Astrocyte of the spinal cord (primary cell): ENCODE measurements at regions not wholly inside any gene's neighbourhood (a gene's known extent, or its start where the extent isn't known, plus 50 kb on each side); places are given as distances from the start of the nearest gene placed in this dataset.

Experiments used
- DNase-seq: peaks from one replicate; pipeline ENCODE4 v3.0.0; 2011; ENCODE audit warnings: low read depth, low spot score
- H3K4me3 ChIP-seq: 2 replicates; pipeline ENCODE4 v1.5.1; 2011; ENCODE audit warnings: low read depth, mild to moderate bottlenecking, low read length, moderate library complexity
- CTCF ChIP-seq: IDR thresholded peaks from 2 replicates; pipeline ENCODE4 v1.5.1; 2012; ENCODE audit warnings: low read depth, mild to moderate bottlenecking, low read length, inconsistent platforms
- in situ Hi-C: cut with HindIII; loops from 2 replicates; pipeline ENCODE4 v1.10.0; 2017; ENCODE audit warnings: low sequenced_read_pairs

DNA sequence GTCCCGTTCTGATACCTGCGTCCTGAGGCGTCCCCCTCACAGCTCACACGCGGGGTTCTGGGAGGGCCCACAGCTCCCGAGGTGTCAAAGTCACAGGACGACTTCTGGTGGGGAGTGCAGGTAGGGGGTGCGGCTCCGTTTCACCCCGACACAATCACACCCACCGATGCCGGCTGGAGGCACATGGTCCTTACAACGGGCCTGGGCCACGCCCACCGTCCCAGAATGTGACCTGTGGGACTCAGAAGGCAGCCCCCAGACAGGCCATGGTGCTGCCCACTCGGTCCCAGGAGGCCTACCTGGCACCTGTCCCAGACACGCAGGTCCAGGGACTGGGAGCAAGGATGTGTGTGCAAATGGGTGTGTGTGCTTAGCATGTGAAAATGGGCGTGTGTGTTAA is 86.0 kb downstream of the UNCX start:
- in situ Hi-C loops, result no loop called here
- TF ChIP-seq CTCF, result no peak
- DNase-seq, result no peak
- H3K4me3 ChIP-seq, result no peak overlapping the region

- TF ChIP-seq CTCF, result no peak
- no peak overlapping the region for H3K4me3 ChIP-seq
- DNase-seq, result no peak
- in situ Hi-C loops, result no loop called here
Observed at GRCh38 chr7:1320616-1321240, 88.1 kb downstream of the UNCX start.

GRCh38 chr7:1321411-1322239 is 89.0 kb downstream of the UNCX start:
- DNase-seq, result no peak
- no peak overlapping the region for H3K4me3 ChIP-seq
- in situ Hi-C loops, result no loop called here
- TF ChIP-seq CTCF, result no peak

DNA sequence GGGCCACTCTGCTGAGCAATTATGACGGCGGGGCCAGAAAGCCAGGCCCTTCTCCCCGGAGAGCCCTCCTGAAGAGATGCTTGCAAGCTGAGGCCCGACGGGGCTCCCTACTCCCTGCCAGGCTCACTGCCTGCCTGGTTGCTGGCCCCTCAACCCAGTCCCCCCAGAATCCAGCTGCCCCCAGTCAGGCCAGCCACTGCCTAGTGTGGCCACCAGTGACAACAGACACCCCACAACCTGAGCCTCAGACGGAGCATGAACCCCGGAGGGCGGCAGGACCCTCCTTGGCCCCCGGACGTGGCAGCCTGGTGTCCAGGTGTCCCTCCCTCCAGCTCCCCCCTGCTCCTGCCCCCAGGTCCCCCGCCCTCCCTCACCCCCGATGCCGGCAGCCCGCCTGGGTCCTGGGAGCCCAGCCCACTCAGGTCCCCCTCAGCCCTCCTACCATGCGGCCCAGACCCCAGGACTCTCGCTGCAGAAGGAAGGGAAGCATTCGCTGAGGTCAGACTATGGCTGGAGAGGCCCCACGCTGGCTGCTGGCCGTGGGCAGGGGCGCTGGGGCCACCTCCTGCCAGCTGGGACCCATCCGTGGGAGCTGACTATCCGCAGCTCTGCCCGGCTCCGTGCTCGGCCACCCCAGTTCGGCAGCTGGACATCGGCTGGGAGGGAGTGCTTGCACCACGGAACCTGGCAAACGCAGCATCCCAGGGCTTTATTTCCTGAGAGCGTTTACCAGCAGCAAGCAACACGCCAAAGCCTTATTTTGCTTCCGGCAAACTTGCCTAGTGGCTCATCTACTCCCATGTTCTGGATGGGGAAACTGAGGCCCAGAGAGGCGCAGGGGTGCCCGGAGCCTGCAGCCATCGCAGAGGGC is 89.8 kb downstream of the UNCX start:
- H3K4me3 ChIP-seq, result no peak overlapping the region
- TF ChIP-seq CTCF, result no peak
- DNase-seq, result no peak
- in situ Hi-C loops, result no loop called here

GRCh38 chr7:1323178-1324027 is 90.7 kb downstream of the UNCX start:
- in situ Hi-C loops, result no loop called here
- DNase-seq, result no peak
- no peak overlapping the region for H3K4me3 ChIP-seq
- TF ChIP-seq CTCF, result no peak
